Omental fat pad (tissue), 3 donors: ENCODE measurements at regions not wholly inside any gene's neighbourhood (a gene's known extent, or its start where the extent isn't known, plus 50 kb on each side); places are given as distances from the start of the nearest gene placed in this dataset.

ENCODE experiments used
- ATAC-seq: fragments of 150-250 bp; one replicate; pipeline ENCODE4 v1.9.1; 2016; ENCODE audit warnings: mild to moderate bottlenecking, moderate library complexity; ENCODE audit not compliant: low FRiP score
- DNase-seq: peaks from one replicate; pipeline ENCODE4 v3.0.0-alpha.2; 2019; ENCODE audit warnings: low spot score
- TF ChIP-seq, protein P1 (sequence below), 3 donors: fragments of 450-650 bp; IDR thresholded peaks; one replicate each; pipeline ENCODE4 v1.5.1; 2016 to 2017; ENCODE audit warnings: antibody characterized with exemption in 3 of 3, mild to moderate bottlenecking in 3 of 3, moderate library complexity in 2 of 3

DNA sequence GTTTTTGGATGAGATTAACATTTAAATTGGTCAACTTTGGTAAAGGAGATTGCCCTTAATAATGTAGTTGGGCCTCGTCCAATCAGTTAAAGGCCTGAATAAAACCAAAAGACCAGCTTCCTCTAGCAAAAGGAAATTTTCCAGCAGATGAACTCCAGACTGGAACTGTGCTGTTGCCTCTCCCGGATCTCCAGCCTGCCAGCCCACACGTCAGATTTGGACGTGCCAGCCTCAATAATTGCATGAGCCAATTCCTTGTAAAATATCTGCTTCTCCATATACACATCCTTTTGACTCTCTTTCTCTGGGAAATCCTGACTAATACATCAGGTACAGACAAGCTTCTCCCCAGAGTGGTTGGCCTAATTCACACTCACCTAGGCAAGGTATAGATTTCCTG lies 175.8 kb upstream of the ADCY2 start:
- DNase-seq (no peak), ATAC-seq (no peak)
- TF ChIP-seq, protein P1, sequence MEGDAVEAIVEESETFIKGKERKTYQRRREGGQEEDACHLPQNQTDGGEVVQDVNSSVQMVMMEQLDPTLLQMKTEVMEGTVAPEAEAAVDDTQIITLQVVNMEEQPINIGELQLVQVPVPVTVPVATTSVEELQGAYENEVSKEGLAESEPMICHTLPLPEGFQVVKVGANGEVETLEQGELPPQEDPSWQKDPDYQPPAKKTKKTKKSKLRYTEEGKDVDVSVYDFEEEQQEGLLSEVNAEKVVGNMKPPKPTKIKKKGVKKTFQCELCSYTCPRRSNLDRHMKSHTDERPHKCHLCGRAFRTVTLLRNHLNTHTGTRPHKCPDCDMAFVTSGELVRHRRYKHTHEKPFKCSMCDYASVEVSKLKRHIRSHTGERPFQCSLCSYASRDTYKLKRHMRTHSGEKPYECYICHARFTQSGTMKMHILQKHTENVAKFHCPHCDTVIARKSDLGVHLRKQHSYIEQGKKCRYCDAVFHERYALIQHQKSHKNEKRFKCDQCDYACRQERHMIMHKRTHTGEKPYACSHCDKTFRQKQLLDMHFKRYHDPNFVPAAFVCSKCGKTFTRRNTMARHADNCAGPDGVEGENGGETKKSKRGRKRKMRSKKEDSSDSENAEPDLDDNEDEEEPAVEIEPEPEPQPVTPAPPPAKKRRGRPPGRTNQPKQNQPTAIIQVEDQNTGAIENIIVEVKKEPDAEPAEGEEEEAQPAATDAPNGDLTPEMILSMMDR (IDR thresholded peaks at IDR 0.05): no peak

DNA sequence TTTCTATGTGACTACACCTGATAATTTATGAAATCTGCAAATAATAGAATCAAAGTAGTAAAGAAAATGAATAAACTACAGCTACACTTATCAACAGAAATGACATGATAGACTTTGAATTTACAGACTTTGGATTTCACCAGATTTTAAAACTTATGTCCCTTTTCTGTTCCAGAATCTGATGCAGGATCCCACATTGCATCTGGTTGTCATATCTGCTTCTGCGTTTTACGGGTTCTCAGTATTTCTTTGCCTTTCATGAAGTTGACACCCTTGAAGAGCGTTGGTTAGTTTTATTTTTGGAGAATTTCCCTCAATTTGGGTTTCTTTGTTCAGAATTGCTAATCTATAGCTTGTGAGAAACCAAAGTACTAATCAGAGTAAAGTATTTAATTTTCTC lies 174.9 kb upstream of the ADCY2 start:
- TF ChIP-seq, protein P1 (IDR thresholded peaks at IDR 0.05): no peak
- DNase-seq (no peak), ATAC-seq (no peak)

DNA sequence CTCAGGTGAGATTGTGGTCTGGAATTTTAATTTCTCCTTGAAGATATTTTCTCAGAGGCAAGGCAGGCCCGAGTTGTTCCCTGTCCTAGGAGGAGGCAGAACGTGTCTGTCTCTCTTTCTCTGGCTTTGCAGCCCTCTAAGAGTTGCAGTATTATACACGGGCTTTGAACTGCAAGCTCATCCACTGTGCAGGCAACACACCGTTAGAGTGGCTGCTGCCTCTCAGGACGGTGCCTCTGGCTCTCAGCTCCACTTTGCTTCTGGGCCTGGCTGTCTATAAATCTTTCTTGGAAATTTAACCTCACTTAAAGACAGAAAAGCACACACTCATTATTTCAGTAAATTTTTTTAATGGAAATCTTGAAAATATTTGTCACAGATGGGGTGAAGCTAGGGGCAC lies 170.1 kb upstream of the ADCY2 start:
- TF ChIP-seq, protein P1 (IDR thresholded peaks at IDR 0.05): no peak
- no peak for DNase-seq
- ATAC-seq: no peak

DNA sequence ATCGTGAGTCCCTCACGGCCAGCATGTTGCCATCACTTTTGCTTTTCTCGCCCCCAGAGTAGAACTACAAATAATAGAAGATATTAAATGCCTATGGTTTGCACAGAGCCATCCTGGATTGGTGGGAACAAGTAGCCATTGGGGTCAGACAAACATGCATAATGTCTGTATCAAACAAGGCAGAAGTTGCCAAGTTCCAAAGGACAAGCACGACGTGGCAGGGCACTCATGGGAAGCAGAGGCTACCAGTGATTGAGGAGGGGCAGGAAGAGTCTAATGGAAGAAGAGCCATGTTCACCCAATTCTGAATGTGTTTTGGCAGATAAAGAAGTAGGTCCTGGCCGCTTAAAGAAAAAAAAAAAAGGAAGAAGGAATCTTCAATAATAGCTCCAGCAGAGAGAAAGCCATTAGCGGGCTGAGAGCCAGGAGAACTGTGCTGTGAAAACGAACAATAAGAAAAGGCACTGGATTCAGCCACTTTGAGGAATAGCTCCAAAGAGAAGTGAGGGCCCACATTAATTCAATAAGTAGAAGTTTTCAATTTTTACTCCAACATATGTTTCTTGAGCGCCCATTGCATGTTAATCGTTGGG lies 153.7 kb upstream of the ADCY2 start:
- DNase-seq (no peak), ATAC-seq (no peak)
- TF ChIP-seq, protein P1 (IDR thresholded peaks at IDR 0.05): no peak

DNA sequence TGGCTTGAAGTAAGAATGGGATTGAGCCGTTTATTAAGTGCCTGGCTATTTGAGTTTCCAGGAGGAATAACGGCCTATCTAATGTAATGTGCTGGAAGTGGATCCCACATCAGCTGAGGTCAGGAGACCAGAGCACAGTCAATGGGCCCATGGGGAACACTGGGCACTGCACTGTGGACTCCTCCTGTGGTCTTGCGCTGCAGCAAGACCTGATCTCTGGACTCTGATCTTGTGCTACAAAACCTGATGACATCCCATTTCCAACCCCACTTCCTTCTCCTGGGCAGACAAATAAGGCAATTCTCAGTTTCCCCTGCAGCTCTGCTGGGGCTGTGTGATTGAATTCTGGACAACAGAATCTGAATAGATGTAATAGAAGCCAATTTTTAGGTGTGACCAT lies 151.7 kb upstream of the ADCY2 start:
- TF ChIP-seq, protein P1 (IDR thresholded peaks at IDR 0.05): no peak
- DNase-seq (no peak), ATAC-seq (no peak)

DNA sequence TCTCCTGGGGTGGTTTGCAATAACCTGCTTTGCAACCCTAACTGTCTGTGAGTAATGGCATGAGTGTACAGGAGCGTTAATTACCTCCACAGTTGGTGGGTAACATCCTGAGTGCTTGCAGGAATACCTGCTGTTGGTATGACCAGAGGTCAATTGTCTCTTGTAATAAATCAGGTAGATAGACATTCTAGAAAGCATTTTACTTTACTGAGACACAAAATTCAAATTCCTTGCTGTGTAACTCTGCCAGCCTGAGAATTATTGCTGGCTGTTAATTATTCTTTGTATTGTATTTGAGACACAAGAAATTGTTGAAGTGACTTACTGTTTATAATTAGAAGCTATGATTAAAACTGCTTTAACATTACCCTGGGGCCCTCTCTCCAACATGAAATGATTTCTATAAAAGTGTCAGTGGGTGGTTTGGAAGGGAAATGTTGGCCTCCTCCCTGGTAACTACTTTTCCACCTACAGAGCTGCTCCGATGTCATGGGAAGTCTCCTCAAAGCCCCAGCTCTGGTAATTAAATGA lies 150.8 kb upstream of the ADCY2 start:
- ATAC-seq: no peak
- no peak for DNase-seq
- TF ChIP-seq, protein P1 (IDR thresholded peaks at IDR 0.05): no peak

GRCh38 chr5:7246287-7246686 lies 149.7 kb upstream of the ADCY2 start:
- TF ChIP-seq, protein P1 (IDR thresholded peaks at IDR 0.05): no peak
- ATAC-seq (no peak), DNase-seq (no peak)
